IMR-90 (cell line): ENCODE measurements at regions not wholly inside any gene's neighbourhood (a gene's known extent, or its start where the extent isn't known, plus 50 kb on each side); places are given as distances from the start of the nearest gene placed in this dataset.

ENCODE experiments used
- ATAC-seq: fragments of 200-7000 bp; cut with Tn5 transposase; 2 replicates; pipeline ENCODE4 v1.9.1; 2020; ENCODE audit warnings: low read depth, mild to moderate bottlenecking, moderate library complexity
- BruUV-seq: library from RNA; stranded (reverse); fragments of 400-500 nt; replicated peaks from 2 replicates; lab custom pipeline; 2021; lab: Mats Ljungman, UMichigan
- CTCF ChIA-PET: fragments of 300-600 bp; formaldehyde crosslinking; extraction: SDS; loops from one replicate; lab custom pipeline; 2021; ENCODE audit warnings: antibody characterized with exemption; lab: Yijun Ruan, JAX
- POLR2A ChIA-PET: fragments of 300-600 bp; sonication (Branson Sonifier 250); formaldehyde crosslinking; loops from one replicate; lab custom pipeline; 2022; ENCODE audit warnings: antibody characterized with exemption; ENCODE audit not compliant: unreplicated experiment; lab: Charles Lee
- DNase-seq: peaks from one replicate; pipeline ENCODE4 v3.0.0; 2013
- H2AFZ ChIP-seq: replicated peaks from 2 replicates; pipeline ENCODE3; 2013; ENCODE audit warnings: low read length, mild to moderate bottlenecking; ENCODE audit not compliant: poor library complexity
- H2AK5ac ChIP-seq: 2 replicates; pipeline ENCODE4 v1.6.1; 2013; ENCODE audit warnings: low read depth, low read length, inconsistent platforms
- H2AK9ac ChIP-seq: replicated peaks from 2 replicates; pipeline ENCODE3; 2013; ENCODE audit warnings: mild to moderate bottlenecking, low read depth, low read length, moderate library complexity; ENCODE audit not compliant: poor library complexity
- H2BK120ac ChIP-seq: 2 replicates; pipeline ENCODE4 v1.6.1; 2013; ENCODE audit warnings: low read depth, low read length, inconsistent platforms
- H2BK15ac ChIP-seq: 3 replicates; pipeline ENCODE4 v1.6.1; 2013; ENCODE audit warnings: low read depth, low read length, inconsistent platforms
- H2BK20ac ChIP-seq: 2 replicates; pipeline ENCODE4 v1.6.1; 2013; ENCODE audit warnings: low read depth, mild to moderate bottlenecking, inconsistent platforms, low read length, moderate library complexity
- H2BK5ac ChIP-seq: 2 replicates; pipeline ENCODE4 v1.6.1; 2013; ENCODE audit warnings: mild to moderate bottlenecking, low read depth, low read length, inconsistent platforms; ENCODE audit not compliant: poor library complexity, severe bottlenecking
- H3K14ac ChIP-seq: replicated peaks from 2 replicates; pipeline ENCODE4 v1.6.1; 2013; ENCODE audit warnings: low read depth, low read length, inconsistent platforms
- H3K18ac ChIP-seq: 2 replicates; pipeline ENCODE4 v1.6.1; 2013; ENCODE audit warnings: low read depth, low read length, control low read depth
- H3K23ac ChIP-seq: 2 replicates; pipeline ENCODE4 v1.6.1; 2013; ENCODE audit warnings: low read depth, low read length, inconsistent platforms
- H3K27ac ChIP-seq: 2 replicates; pipeline ENCODE4 v1.5.1; 2013; ENCODE audit warnings: mild to moderate bottlenecking, control low read depth, low read length; ENCODE audit not compliant: insufficient read depth
- H3K27me3 ChIP-seq: 2 replicates; pipeline ENCODE4 v1.6.1; 2013; ENCODE audit warnings: low read length; ENCODE audit not compliant: control insufficient read depth, insufficient read depth
- H3K36me3 ChIP-seq: 2 replicates; pipeline ENCODE4 v1.6.1; 2013; ENCODE audit warnings: low read length, mixed read lengths; ENCODE audit not compliant: control insufficient read depth, insufficient read depth
- H3K4ac ChIP-seq: 2 replicates; pipeline ENCODE4 v1.6.1; 2013; ENCODE audit warnings: low read depth, low read length, inconsistent platforms
- H3K4me1 ChIP-seq: 2 replicates; pipeline ENCODE4 v1.6.1; 2013; ENCODE audit warnings: low read length, mixed read lengths; ENCODE audit not compliant: control insufficient read depth, insufficient read depth
- H3K4me2 ChIP-seq: 2 replicates; pipeline ENCODE4 v1.6.1; 2013; ENCODE audit warnings: low read depth, mild to moderate bottlenecking, control low read depth, low read length, moderate library complexity
- H3K4me3 ChIP-seq: 2 replicates; pipeline ENCODE4 v1.5.1; 2013; ENCODE audit warnings: low read depth, mild to moderate bottlenecking, control low read depth, low read length, moderate library complexity; ENCODE audit not compliant: insufficient read depth
- H3K56ac ChIP-seq: 2 replicates; pipeline ENCODE4 v1.6.1; 2013; ENCODE audit warnings: low read length, inconsistent platforms; ENCODE audit not compliant: insufficient read depth; ENCODE audit errors: extremely low read depth
- H3K79me1 ChIP-seq, 2 experiments: 2 replicates each; pipeline ENCODE4 v1.6.1; 2013; ENCODE audit warnings: low read length in 2 of 2, inconsistent platforms in 1 of 2, low read depth in 1 of 2
- H3K9ac ChIP-seq: 2 replicates; pipeline ENCODE4 v1.6.1; 2013; ENCODE audit warnings: low read depth, low read length, control low read depth
- H3K9me1 ChIP-seq: 2 replicates; pipeline ENCODE4 v1.6.1; 2013; ENCODE audit warnings: low read length, inconsistent platforms; ENCODE audit not compliant: insufficient read depth
- H3K9me3 ChIP-seq: 2 replicates; pipeline ENCODE4 v1.6.1; 2013; ENCODE audit warnings: low read length; ENCODE audit not compliant: control insufficient read depth, insufficient read depth
- H4K20me1 ChIP-seq: 2 replicates; pipeline ENCODE4 v1.6.1; 2013; ENCODE audit warnings: low read length, inconsistent platforms; ENCODE audit not compliant: insufficient read depth
- H4K5ac ChIP-seq: 2 replicates; pipeline ENCODE4 v1.6.1; 2013; ENCODE audit warnings: mild to moderate bottlenecking, low read depth, low read length, control low read depth
- H4K8ac ChIP-seq, 2 experiments: 2 replicates each; pipeline ENCODE4 v1.6.1; 2013; ENCODE audit warnings: low read depth in 2 of 2, low read length in 2 of 2, control low read depth in 1 of 2, inconsistent platforms in 1 of 2
- H4K91ac ChIP-seq: 2 replicates; pipeline ENCODE4 v1.6.1; 2013; ENCODE audit warnings: low read depth, low read length, inconsistent platforms; ENCODE audit not compliant: insufficient read depth
- CHD1 ChIP-seq: IDR thresholded peaks from 2 replicates; pipeline ENCODE4 v1.6.1; 2012; ENCODE audit warnings: low read depth, low read length, improper control_type of control experiment
- FOS ChIP-seq: fragments of 150-350 bp; IDR thresholded peaks from 2 replicates; pipeline ENCODE4 v1.6.1; 2016; ENCODE audit warnings: low read depth, low read length
- WGBS, 2 experiments: methylation state at CpG; one replicate each; pipeline versions ENCODE4 v1.1.5 to v1.1.7; 2013; ENCODE audit warnings: missing lambda C conversion rate in 2 of 2; ENCODE audit not compliant: insufficient read length in 1 of 2; ENCODE audit errors: extremely low coverage in 2 of 2; 5-methylcytosine and 5-hydroxymethylcytosine counted together
- dilution Hi-C: fragments of 300-500 bp; cut with HindIII; formaldehyde crosslinking; loops from one replicate; pipeline ENCODE4 v1.14.3; 2018; ENCODE audit warnings: low sequenced_read_pairs; ENCODE audit not compliant: unreplicated experiment
- in situ Hi-C: fragments of 300-500 bp; cut with MboI; formaldehyde crosslinking; loops from 3 replicates; pipeline ENCODE4 v1.14.3; 2019; ENCODE audit warnings: low sequenced_read_pairs, inconsistent platforms, mixed read lengths
- intact Hi-C: fragments of 100-400 bp; cut with micrococcal nuclease; formaldehyde crosslinking; loops from 2 replicates; pipeline ENCODE4 v1.10.0; 2022

- Histone ChIP-seq H4K8ac (no peak overlapping the region), H2AFZ (no peak overlapping the region), H3K23ac (no peak overlapping the region), H3K79me1 (no peaks in the 10 kb centered on the region), H3K56ac (no peak overlapping the region), H3K9me3 (no peaks in the 10 kb centered on the region), H3K18ac (no peak overlapping the region), H2BK15ac (no peak overlapping the region), H2BK5ac (no peak overlapping the region), H4K5ac (no peak overlapping the region), H3K4ac (no peak overlapping the region), H3K4me1 (no peaks in the 10 kb centered on the region), H2AK9ac (no peak overlapping the region), H2BK120ac (no peak overlapping the region), H2AK5ac (no peak overlapping the region), H4K20me1 (no peaks in the 10 kb centered on the region), H3K9me1 (no peaks in the 10 kb centered on the region), H3K14ac (no peak overlapping the region), H2BK20ac (no peak overlapping the region), H3K4me2 (no peak overlapping the region), H3K27me3 (no peaks in the 10 kb centered on the region), H3K36me3 (no peaks in the 10 kb centered on the region), H3K27ac (no peak overlapping the region), H3K9ac (no peak overlapping the region), H3K4me3 (no peak overlapping the region), H4K91ac (no peak overlapping the region)
- DNase-seq (no peak), ATAC-seq (no peak)
- in situ Hi-C loops = no loop called here
- TF ChIP-seq FOS = no peak
- TF ChIP-seq CHD1 = no peak
- WGBS, 2 experiments = no CpG with 5 or more reads among the region's 1 CpG
- ChIA-PET POLR2A (no interaction called here), CTCF (no interaction called here)
- dilution Hi-C loops = no loop called here
- intact Hi-C loops = no loop called here
- BruUV-seq = no TSS peak
Measured at GRCh38 chr2:118356051-118356450, 267.8 kb downstream of the INSIG2 start.
